LoVo (cell line): ENCODE measurements at regions not wholly inside any gene's neighbourhood (a gene's known extent, or its start where the extent isn't known, plus 50 kb on each side); places are given as distances from the start of the nearest gene placed in this dataset.

Experiments
- DNase-seq: peaks from one replicate; pipeline ENCODE4 v3.0.0-alpha.2; 2016; ENCODE audit warnings: low spot score

DNA sequence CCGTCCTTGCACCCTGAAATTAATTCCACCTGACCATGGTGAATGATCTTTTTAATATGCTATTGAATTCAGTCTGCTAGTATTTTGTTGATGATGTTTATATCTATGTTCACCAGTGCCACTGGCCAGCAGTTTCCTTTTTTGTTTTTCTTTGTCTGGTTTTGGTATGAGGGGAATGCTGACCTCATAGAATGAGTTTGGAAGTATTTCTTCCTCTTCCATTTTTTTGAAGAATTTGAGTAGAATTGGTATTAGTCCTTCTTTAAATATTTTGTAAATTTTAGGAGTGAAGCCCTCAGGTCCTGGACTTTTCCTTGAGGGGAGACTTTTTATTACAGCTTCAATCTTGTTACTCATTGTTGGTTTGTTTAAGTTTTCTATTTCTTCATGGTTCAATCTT lies 231.6 kb downstream of the MRPL39 start:
- DNase-seq, result no peak

DNA sequence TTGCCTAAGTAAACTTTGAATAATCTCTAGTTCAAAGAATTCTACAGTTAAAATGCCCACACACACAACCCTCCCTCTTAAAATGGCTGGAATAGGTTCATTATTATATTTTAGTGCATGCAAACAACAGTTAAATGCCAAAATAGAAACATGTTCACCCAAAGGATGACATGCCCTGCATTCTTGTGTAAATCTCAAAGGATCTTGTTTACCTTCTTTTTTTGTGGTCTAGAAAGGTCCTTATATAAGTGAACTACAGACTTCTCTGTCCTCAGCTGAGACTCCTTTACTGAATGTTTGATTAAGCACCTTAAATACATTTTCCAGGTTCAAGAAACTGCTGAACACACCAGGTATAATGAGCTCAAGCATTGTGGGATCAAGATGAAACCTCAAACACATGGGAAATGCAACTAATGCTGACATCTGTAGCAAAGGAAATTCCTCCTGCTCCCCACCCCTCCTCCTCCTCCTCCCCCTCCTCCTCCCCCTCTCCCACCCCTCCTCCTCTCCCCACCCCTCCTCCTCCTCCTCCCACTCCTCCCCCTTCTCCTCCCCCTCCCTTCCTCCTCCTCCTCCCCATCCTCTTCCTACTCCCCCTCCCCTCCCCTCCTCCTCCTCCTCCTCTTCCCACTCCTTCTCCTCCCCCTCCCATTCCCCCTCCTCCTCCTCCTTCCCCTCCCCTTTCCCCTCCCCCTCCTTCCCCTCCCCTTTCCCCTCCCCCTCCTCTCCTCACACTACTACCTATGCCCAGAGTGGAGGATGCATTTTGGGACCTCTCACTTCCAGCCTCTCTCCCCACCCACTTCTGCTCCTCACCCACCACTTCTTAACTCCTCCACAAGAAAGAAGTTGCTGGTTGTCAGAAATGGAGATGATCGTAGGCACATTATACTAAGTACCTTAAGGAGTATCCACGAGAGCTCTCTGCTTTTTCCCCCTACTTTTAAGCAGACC lies 233.9 kb downstream of the MRPL39 start:
- DNase-seq, result no peak

DNA sequence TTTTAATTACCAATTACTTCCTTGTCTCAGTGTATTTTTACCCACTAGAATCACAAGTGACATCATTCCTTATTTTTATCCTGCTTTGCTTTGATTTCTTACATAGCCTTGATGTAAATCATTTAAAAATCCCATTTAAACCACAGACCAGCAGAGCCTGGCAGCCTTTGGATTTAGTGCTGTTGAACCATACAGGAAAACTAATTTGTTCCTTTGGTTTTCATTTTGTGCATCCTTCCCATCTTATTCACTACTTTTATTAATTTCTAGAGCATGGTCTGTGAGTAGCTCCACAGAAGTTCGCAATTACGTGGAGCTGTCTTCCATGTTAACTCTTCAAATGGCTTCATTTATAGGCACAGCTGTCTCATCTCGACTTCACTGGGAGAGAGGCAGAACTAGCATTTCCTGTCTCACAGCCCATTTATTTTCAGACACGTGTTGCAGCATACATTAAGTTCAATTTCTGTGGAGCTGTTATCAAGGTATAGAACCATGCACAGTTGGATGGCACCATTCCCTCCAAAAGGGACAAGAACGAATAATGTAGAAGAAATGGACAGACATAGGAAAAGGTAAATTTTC lies 235.3 kb downstream of the MRPL39 start:
- DNase-seq, result no peak

DNA sequence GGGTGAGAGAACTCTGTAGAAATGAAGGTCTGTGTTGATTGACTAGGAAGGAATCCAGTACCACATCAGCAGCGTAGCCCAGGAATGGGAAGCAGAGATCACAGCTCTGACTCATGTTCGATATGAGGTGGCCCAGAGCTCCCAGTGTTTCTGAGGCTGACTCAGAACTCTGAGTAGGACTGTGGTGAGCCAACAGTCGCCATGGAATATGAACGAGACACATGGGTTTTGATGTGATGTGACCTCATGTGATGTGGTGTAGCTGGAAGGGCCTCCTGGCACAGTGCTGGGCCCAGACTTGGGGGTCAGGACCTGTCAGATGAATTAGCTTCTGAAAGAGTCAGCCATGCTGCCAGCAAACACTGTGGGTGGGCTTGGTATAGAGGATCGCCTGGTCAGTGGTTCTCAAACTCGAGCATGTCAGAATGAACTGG lies 237.0 kb downstream of the MRPL39 start:
- no peak for DNase-seq

DNA sequence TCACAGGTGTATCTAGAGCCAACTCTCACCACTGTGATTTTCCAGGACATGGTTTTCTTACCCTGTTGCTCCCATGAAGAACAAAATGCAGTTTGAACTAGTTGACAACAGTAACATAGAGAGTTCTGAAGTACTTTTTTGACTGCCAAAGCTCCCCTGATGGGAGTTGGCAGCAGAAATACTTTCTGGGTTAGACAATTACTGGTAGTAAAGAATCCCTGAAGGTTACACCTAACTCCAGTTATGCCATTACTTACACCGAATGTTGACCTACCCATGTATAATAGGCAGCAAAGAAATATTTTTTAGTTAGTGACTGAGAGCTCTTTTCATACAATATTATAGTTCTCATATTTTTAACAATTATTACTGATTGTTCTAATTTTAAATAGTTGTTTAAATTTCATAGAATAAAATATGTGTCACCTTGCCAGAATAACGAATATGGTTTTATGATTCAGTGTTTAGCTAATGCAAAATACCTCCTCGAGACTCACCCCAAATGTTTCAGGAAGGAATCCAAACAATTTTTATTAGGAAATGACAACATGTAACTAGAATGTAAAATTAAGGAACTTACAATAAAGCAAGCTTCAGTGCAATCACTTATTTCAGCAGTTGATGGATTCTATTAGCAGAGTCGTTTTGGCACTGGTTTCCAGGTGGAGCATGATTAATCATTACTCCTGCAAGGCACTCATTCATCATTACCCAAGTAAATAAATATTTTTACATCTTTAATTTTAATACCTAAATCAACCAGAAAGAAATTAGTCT lies 237.6 kb downstream of the MRPL39 start:
- DNase-seq, result no peak

DNA sequence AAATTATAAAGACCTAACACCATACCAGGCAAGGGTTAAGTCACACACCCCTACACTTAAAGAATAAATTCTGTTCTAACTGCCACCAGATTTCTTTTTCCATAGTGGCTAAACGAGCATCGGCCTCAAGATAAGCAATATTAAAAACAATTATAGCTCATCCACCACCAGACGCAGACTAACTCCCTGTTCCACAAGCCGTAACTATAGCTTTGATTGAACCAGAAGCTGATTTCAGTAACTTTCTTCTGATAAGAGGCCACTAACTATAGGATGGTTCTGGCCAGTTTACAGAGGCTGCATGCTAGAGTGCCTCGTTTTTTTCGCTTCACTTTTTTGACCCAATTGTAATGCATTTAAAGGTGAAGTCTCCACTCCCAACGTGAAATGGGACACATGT lies 238.8 kb downstream of the MRPL39 start:
- no peak for DNase-seq

DNA sequence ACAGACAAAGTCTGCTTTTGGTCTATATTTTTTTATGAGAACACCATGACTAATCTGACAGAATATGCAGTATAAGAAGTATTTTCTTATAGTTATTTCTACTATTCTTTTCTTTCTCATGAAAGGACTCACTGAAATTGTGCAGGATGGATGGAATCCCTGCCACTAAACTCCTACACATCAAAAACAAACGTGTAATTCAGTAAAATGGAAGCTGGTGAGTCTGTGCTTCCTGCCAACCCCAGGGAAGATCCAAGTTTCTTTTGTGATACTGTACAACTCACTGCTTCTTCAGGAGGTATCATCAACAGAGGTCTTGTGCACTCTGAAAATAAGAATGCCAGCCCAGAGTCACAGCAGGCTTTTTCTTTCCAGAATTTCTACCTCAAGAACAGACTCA lies 241.2 kb downstream of the MRPL39 start:
- DNase-seq, result no peak

DNA sequence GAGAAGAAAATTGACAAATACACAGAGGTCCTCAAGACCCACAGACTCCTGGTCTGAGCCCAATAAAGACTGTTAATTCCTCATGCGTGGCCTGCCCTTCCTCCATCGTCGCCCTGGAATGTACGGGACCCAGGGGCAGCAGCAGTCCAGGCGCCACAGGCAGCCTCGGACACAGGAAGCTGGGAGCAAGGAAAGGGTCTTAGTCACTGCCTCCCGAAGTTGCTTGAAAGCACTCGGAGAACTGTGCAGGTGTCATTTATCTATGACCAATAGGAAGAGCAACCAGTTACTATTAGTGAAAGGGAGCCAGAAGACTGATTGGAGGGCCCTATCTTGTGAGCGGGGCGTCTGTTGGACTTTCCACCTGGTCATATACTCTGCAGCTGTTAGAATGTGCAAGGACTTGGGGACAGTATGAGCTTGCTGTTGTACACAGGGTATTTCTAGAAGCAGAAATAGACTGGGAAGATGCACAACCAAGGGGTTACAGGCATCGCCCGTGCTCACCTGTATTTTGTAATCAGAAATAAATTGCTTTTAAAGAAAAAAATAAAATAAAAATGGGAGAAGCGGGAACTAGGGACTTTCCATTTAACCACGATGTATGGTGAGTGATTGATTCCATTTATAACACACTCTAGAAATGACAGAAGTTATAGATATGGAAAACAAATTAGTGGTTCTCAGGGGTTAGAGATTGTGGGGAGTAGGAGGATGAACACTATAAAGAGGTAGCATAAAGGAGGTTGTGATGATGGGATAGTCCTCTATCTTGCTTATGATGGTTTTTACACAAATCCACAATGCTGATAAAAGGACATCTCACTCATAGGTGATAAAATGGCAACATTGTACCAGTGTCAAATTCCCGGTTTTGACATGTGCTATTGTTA lies 244.7 kb downstream of the MRPL39 start:
- DNase-seq, result no peak

DNA sequence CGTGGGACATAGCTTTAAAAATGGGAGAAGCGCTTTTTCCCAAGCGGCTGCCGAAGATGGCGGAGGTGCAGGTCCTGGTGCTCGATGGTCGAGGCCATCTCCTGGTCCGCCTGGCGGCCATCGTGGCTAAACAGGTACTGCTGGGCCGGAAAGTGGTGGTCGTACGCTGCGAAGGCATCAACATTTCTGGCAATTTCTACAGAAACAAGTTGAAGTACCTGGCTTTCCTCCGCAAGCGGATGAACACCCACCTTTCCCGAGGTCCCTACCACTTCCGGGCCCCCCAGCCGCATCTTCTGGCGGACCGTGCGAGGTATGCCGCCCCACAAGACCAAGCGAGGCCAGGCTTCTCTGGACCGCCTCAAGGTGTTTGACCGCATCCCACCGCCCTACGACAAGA lies 245.5 kb downstream of the MRPL39 start:
- DNase-seq, result no peak

DNA sequence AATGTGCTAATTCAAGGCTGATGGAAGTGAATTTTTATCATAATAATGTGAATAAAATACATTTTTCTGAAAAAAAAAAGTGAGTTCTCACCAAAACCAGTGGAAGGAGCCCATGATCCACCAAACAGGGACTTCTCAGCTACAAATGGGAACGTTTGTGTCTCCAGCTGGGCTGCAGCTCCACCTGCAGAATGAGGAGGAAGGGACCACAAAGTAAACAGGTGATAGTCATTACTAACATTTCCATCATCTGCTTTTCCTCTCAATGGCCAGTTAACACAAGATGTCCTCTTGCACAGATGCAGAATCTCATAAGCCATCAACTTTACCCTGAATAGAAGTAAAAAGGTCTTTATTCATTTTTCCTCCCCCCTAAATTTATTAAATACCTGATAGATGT lies 246.2 kb downstream of the MRPL39 start:
- no peak for DNase-seq

DNA sequence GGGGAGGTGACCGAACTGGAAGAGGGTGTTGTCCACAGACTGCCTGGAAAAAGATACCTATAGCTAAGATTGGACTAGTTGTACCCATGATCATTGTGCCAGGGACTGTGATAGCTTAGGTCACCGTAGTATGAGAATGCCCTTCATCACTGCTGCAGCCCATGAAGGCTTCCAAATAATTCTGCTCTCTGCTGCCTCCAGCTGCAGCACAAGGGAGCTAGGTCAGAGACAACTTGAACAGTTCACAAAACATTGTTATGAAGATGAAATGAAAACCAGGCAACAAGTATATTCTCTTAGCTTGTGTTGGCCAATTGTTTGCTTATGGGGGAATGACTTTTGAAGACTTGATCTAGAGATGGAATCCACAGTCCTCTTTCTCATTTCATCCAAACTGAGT lies 246.7 kb downstream of the MRPL39 start:
- no peak for DNase-seq

DNA sequence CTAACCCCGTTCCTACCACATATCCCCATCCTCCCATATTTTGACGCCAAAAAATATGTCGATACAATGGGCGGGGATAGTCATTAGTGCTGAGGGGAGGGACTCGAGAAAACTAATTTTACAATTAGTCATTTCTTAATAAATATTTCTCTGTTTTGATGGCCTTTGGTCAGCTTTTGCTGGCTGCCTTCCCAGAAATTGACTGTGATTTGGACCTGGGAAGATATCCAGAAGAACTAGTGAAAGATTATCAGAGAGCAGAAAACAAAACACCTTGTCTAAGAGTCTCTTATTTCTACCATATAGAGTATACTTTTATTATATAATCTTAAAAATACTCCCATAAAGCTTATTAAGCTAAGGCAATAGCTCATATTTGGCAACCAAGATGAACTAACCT lies 247.6 kb downstream of the MRPL39 start:
- DNase-seq, result no peak

DNA sequence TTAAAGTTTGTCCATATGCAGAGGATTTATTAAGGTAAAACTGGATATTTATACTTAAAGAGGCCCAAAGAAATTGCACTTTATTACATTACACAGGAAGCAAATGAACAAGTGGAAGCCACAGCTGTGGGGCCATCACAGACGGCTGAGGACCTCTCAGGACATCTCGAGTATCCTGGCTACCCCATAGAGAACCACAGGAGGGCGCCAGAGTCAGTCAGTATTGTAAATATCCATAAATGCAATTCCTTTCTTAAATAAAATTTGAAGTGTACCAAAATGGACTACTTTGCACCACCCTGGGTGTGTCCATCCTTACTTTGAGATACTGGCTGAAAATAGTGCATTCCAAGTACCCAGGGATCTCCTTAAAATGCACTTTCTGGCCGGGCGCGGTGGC lies 257.2 kb downstream of the MRPL39 start:
- DNase-seq, result no peak

DNA sequence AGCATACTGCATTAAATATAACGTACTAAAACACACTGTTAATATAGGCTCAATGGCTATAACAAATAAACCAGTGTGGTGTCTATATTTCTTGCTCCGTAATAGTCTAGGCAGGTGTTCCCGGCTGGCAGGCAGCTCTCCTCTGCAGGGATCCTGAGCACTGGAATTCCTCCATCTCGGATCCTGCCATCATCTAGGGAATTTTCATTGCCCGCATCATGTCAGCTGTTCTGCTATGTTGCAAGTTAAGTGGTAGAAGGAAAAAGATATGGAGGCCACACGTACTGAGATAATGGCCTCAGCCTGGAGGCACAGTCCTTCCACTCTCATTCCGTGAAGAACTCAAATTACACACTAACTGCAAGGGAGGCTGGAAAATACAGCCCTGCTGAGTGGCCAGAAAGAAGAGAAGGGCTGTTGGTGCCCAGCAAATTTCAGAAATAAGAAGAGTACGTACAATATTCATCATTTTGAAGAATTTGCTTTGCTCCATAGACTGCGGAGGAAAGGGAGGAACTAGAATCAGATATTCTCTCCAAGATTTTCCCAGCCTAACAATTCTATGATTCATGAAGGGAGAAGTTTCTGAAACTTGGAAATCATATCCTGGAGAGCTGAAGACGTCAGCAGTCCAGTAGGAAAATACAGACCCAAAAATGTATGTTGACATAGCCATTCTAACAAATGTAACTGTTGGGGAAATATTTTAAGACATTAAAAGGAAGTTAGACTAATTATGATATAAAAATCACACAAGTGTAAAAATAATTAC lies 263.3 kb downstream of the MRPL39 start:
- no peak for DNase-seq

DNA sequence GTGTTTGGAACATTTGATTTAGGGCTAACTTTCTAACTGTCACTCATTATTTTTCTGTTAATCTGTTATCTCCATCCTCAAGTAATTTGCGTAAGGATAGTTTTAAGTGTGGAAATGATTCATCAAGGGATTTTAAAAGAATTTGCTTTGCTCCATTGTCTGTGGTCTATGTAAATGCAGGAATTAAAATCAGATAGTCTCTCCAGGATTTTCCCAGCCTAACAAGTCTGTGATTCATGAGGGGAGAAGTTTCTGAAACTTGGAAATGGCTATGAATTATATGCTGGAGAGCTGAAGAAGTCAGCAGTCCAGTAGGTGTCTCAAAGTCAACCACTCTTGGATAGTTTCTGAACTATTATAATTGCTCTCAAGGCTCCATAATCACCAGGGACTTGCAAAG lies 264.5 kb downstream of the MRPL39 start:
- no peak for DNase-seq

DNA sequence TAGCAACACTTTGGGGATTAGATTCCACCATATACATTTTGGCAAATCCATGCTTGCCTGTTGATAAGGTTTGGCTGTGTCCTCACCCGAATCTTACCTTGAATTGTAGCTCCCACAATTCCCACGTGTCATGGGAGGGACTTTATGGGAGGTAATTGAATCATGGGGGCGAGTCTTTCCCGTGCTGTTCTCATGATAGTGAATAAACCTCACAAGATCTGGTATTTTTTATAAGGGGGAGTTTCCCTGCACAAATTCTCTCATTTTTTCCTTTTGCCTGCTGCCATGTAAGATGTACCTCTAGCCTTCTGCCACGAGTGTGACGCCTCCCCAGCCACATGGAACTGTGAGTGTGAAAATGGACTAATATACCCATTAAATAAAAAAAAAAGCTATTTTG lies 265.3 kb downstream of the MRPL39 start:
- DNase-seq, result no peak

DNA sequence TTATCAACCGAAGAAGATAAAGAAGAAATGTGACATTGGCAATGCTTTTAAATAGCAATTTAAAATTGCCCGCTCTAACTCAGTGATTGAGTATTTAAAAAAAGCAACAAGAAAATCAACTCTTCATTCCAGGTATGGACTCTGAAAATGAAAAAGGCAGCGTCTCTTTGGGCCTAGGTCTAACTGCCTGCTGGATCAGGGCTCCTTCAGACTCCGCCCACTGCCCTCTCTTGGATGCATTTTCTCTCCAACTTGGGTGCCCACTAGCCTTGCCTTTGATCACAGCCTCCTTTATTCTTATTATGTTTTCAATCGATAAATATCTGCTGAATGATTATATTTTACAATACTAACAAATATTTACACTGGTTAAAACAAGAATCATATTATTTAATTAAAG lies 268.9 kb downstream of the MRPL39 start:
- DNase-seq, result no peak

DNA sequence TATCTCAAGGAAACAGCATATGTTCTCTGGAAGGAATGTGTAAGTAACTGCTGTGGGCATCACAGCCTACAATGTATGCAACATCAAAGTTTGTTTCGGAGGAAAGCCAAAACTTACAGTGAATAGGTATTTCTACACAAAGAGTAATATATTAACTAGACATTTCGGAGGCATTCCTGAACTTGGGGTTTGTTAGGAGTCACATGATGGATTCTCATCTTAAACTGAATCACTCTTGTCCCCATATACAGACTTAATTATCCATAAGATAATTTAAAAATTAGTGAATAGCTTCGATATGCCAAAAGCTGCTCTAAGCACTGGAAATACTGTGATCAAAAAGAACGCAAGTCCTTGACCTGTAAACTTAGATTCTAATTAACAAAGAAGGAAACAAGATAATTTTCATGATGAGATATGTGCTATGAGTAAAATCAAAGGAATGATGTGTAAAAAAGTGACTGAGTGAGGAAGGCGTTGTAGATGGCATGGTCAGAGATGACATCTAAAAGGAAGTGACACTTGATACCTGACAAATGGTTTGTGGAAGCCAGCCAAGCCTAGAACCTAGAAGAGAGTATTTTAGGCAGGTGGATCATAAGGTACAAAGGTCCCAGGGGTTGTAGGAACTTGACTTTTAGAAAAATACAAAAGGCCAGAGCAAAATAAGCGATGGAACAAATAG lies 273.1 kb downstream of the MRPL39 start:
- DNase-seq, result no peak

DNA sequence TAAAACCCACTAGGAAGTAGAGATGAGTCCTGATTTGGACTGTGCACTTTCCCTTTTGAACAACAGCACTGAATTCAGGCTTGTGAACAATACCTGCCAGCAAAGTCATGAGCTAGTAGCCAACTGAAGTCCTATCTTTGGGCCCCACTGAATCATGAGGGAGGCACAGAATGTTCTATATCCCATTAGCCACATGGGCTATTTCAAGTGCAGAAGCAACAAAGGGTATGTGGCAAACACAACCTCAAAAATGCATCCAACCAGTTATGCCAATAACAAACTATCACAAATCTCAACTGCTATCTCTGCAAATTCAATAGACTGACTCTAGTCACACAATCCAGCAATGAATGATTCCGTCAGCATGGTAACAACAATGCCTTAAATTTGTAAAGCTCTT lies 276.0 kb downstream of the MRPL39 start:
- no peak for DNase-seq

DNA sequence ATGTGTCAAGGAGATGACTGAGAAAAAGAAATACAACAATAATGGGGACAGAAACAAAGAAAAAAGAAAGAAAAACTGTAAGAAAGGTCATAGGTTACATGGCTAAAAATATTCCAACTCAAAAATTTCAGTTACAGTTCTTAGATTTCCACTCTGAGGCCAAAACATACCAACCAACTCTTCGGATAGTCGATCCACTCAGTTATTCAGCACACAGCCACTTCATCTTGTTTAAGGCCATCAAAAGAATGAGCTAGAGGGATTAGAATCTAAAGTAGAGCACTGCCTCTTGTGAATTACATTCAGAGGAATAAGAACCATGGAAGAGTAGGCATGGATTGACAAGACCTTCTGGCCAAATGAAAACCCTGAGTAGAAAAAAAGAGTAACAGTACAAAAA lies 277.0 kb downstream of the MRPL39 start:
- DNase-seq, result no peak
